MCF 10A (cell line): ENCODE measurements at regions not wholly inside any gene's neighbourhood (a gene's known extent, or its start where the extent isn't known, plus 50 kb on each side); places are given as distances from the start of the nearest gene placed in this dataset.

Source experiments
- BruUV-seq: library from RNA; stranded (reverse); fragments of 400-500 nt; replicated peaks from 2 replicates; lab custom pipeline; 2021; lab: Mats Ljungman, UMichigan
- CTCF ChIA-PET: fragments of 300-600 bp; sonication (Branson Sonifier 250); formaldehyde crosslinking; extraction: SDS; loops from one replicate; lab custom pipeline; 2021; ENCODE audit warnings: antibody characterized with exemption, inconsistent platforms; lab: Yijun Ruan, JAX
- POLR2A ChIA-PET: fragments of 300-600, 350-650 bp; sonication (Branson Sonifier 250); formaldehyde crosslinking; extraction: SDS; loops from one replicate; lab custom pipeline; 2020; ENCODE audit warnings: antibody characterized with exemption, inconsistent platforms; lab: Yijun Ruan, JAX
- DNase-seq: peaks from one replicate; pipeline ENCODE4 v3.0.0-alpha.2; 2018; ENCODE audit not compliant: unreplicated experiment
- H3K27ac Mint-ChIP-seq: one replicate; pipeline ENCODE4 v1.8.0; 2022; ENCODE audit warnings: mild to moderate bottlenecking, low read depth, mixed read lengths; ENCODE audit not compliant: unreplicated experiment
- H3K27me3 Mint-ChIP-seq: one replicate; pipeline ENCODE4 v1.8.0; 2022; ENCODE audit warnings: mixed read lengths; ENCODE audit not compliant: insufficient read depth, unreplicated experiment
- H3K36me3 Mint-ChIP-seq: one replicate; pipeline ENCODE4 v1.8.0; 2022; ENCODE audit warnings: mild to moderate bottlenecking, moderate library complexity, mixed read lengths; ENCODE audit not compliant: insufficient read depth, unreplicated experiment
- H3K4me1 Mint-ChIP-seq: one replicate; pipeline ENCODE4 v1.8.0; 2022; ENCODE audit warnings: mixed read lengths; ENCODE audit not compliant: insufficient read depth, unreplicated experiment
- H3K4me3 Mint-ChIP-seq: one replicate; pipeline ENCODE4 v1.8.0; 2022; ENCODE audit warnings: mild to moderate bottlenecking, moderate library complexity, mixed read lengths; ENCODE audit not compliant: unreplicated experiment
- H3K9me3 Mint-ChIP-seq: one replicate; pipeline ENCODE4 v1.8.0; 2022; ENCODE audit warnings: mixed read lengths; ENCODE audit not compliant: unreplicated experiment
- CTCF ChIP-seq: fragments of 200-600 bp; IDR thresholded peaks from one replicate; pipeline ENCODE4 v1.8.0; 2022; ENCODE audit warnings: antibody characterized with exemption, mild to moderate bottlenecking; ENCODE audit not compliant: unreplicated experiment
- intact Hi-C: fragments of 100-400 bp; cut with micrococcal nuclease; formaldehyde crosslinking; loops from 2 replicates; pipeline ENCODE4 v1.14.1; 2022

DNA sequence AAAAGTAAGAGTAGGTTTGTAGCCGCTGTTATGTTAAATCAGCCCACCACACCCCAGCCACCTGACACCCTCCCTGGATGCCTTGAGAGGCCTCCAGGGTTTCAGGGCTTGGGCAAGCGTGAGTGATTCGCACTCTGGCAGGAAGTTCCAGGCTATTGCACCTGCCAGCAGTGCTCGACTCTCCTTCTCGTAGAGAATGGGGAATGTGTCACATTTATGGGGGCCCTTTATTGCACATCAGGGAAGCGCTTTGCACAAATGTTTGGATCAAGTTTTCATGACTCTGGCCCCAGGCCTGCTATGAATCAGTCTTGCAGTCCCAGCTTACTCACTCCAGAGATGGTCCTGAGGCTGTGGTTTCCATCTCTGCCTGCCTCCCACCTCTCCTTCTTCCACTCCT is 66.1 kb upstream of the ADRA1B start:
- no TSS peak for BruUV-seq
- peak; percentile 94 for DNase-seq
- Mint-ChIP-seq H3K4me3 (no peak overlapping the region), H3K27me3 (no peaks in the 10 kb centered on the region), H3K9me3 (no peaks in the 10 kb centered on the region), H3K36me3 (no peaks in the 10 kb centered on the region), H3K4me1 (peaks cover 18% of the 10 kb centered on the region), H3K27ac (peak overlapping the region; percentile 65)
- ChIA-PET CTCF (interaction anchor here (0.6 to 1.0 kb wide), 2 partner anchors 332 to 998 kb away, joined by 3 to 5 read pairs; no protein-coding TSS in a partner anchor), POLR2A (interaction anchor here (0.9 kb wide), 1 partner anchor 41 kb away, joined by 3 read pairs; no protein-coding TSS in a partner anchor)
- TF ChIP-seq CTCF, result no peak
- intact Hi-C loops, result loop anchor here (2.0 to 5.0 kb wide), 3 partner anchors 23 to 79 kb away; no protein-coding TSS in a partner anchor

- no peaks in the 10 kb centered on the region for H3K36me3 Mint-ChIP-seq
- CTCF ChIA-PET, result interaction anchor here (0.9 kb wide), 1 partner anchor 210 kb away, joined by 3 read pairs; no protein-coding TSS in a partner anchor
- peak; percentile 49 for DNase-seq
- no peaks in the 10 kb centered on the region for H3K27me3 Mint-ChIP-seq
- H3K9me3 Mint-ChIP-seq, result no peaks in the 10 kb centered on the region
- no peak overlapping the region for H3K27ac Mint-ChIP-seq
- BruUV-seq, result no TSS peak
- H3K4me1 Mint-ChIP-seq, result peaks cover 18% of the 10 kb centered on the region
- POLR2A ChIA-PET, result interaction anchor here (0.8 to 1.5 kb wide), 3 partner anchors 10 to 40 kb away, joined by 3 to 4 read pairs (median 3); no protein-coding TSS in a partner anchor
- no peak for TF ChIP-seq CTCF
- no peak overlapping the region for H3K4me3 Mint-ChIP-seq
- intact Hi-C loops, result loop anchor here (2.0 to 5.0 kb wide), 3 partner anchors 24 to 79 kb away; no protein-coding TSS in a partner anchor
These were observed 65.2 kb upstream of the ADRA1B start for GRCh38 chr5:159851053-159851452.

DNA sequence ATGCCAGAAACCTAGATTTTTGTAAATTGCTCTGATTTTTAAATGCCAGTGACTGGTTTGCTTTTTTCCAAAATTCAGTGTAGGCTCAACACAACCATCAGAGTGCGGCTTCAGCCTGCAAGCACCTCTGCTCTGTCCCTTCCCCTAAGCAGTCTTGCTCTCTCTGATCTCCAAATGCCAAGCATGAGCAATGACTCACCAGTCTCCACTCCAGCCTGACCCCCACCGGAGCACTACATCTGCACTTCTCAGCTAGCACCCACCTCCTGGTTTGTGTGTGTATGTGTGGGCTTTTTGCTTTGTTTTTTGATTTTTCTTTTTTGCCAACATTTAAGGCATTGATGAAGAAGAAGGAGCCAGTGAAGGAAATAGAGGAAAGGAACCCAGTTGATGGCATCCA is 61.4 kb upstream of the ADRA1B start:
- ChIA-PET CTCF (interaction anchor here (0.6 kb wide), 1 partner anchor 29 kb away, joined by 3 read pairs; no protein-coding TSS in a partner anchor), POLR2A (no interaction called here)
- H3K9me3 Mint-ChIP-seq, result no peaks in the 10 kb centered on the region
- DNase-seq, result peak; percentile 33
- no peak overlapping the region for H3K4me3 Mint-ChIP-seq
- BruUV-seq, result no TSS peak
- H3K27me3 Mint-ChIP-seq, result no peaks in the 10 kb centered on the region
- no peak overlapping the region for H3K27ac Mint-ChIP-seq
- H3K4me1 Mint-ChIP-seq, result peaks cover 8% of the 10 kb centered on the region
- TF ChIP-seq CTCF, result no peak
- intact Hi-C loops, result loop anchor here (5.0 kb wide), 1 partner anchor 83 kb away; no protein-coding TSS in a partner anchor
- H3K36me3 Mint-ChIP-seq, result no peaks in the 10 kb centered on the region

- no peak for DNase-seq
- no peaks in the 10 kb centered on the region for H3K9me3 Mint-ChIP-seq
- no peak for TF ChIP-seq CTCF
- intact Hi-C loops, result no loop called here
- H3K27ac Mint-ChIP-seq, result no peak overlapping the region
- no peaks in the 10 kb centered on the region for H3K27me3 Mint-ChIP-seq
- H3K36me3 Mint-ChIP-seq, result no peaks in the 10 kb centered on the region
- no TSS peak for BruUV-seq
- peaks cover under 1% of the 10 kb centered on the region for H3K4me1 Mint-ChIP-seq
- no peak overlapping the region for H3K4me3 Mint-ChIP-seq
- ChIA-PET CTCF (interaction anchor here (1.2 to 1.7 kb wide), 3 partner anchors 9 to 131 kb away, joined by 3 to 4 read pairs (median 4); no protein-coding TSS in a partner anchor), POLR2A (interaction anchor here (2.1 kb wide), 1 partner anchor 14 kb away, joined by 7 read pairs; no protein-coding TSS in a partner anchor)
These were observed 60.6 kb upstream of the ADRA1B start for GRCh38 chr5:159855476-159856191.
